Type B pancreatic cell (in vitro differentiated cells): ENCODE measurements at regions not wholly inside any gene's neighbourhood (a gene's known extent, or its start where the extent isn't known, plus 50 kb on each side); places are given as distances from the start of the nearest gene placed in this dataset.

ENCODE experiments used
- DNase-seq: peaks from one replicate; pipeline ENCODE4 v3.0.0; 2021; ENCODE audit warnings: mixed read lengths; ENCODE audit not compliant: unreplicated experiment; ENCODE audit errors: extremely low spot score
- H3K27ac Mint-ChIP-seq: 2 replicates; pipeline ENCODE4 v1.8.0; 2021; ENCODE audit warnings: mild to moderate bottlenecking, mixed read lengths
- H3K27me3 Mint-ChIP-seq: 2 replicates; pipeline ENCODE4 v1.8.0; 2021; ENCODE audit warnings: mixed read lengths
- H3K36me3 Mint-ChIP-seq: 2 replicates; pipeline ENCODE4 v1.8.0; 2021; ENCODE audit warnings: mixed read lengths
- H3K4me1 Mint-ChIP-seq: one replicate; pipeline ENCODE4 v1.8.0; 2021; ENCODE audit warnings: mixed read lengths; ENCODE audit not compliant: unreplicated experiment
- H3K4me3 Mint-ChIP-seq: 2 replicates; pipeline ENCODE4 v1.8.0; 2021; ENCODE audit warnings: mild to moderate bottlenecking, mixed read lengths
- H3K9me3 Mint-ChIP-seq: 2 replicates; pipeline ENCODE4 v1.8.0; 2021; ENCODE audit warnings: mixed read lengths
- CTCF ChIP-seq: fragments of 200-600 bp; sonication (generic); conservative IDR thresholded peaks from 2 replicates; pipeline ENCODE4 v1.5.0; 2021; ENCODE audit warnings: antibody characterized with exemption, mild to moderate bottlenecking

GRCh38 chr4:22941688-22942375 is 249.1 kb downstream of the GBA3 start:
- TF ChIP-seq CTCF = no peak
- no peak overlapping the region for H3K27ac Mint-ChIP-seq
- no peaks in the 10 kb centered on the region for H3K36me3 Mint-ChIP-seq
- no peaks in the 10 kb centered on the region for H3K9me3 Mint-ChIP-seq
- no peak for DNase-seq
- H3K27me3 Mint-ChIP-seq = peaks cover 8% of the 10 kb centered on the region
- no peaks in the 10 kb centered on the region for H3K4me1 Mint-ChIP-seq
- H3K4me3 Mint-ChIP-seq = no peak overlapping the region

- no peak for DNase-seq
- TF ChIP-seq CTCF = no peak
- no peak overlapping the region for H3K27ac Mint-ChIP-seq
- no peak overlapping the region for H3K4me3 Mint-ChIP-seq
- no peaks in the 10 kb centered on the region for H3K36me3 Mint-ChIP-seq
- no peaks in the 10 kb centered on the region for H3K4me1 Mint-ChIP-seq
- peaks cover 3% of the 10 kb centered on the region for H3K27me3 Mint-ChIP-seq
- no peaks in the 10 kb centered on the region for H3K9me3 Mint-ChIP-seq
Observed at GRCh38 chr4:22932326-22932725, 239.6 kb downstream of the GBA3 start.

- no peak for TF ChIP-seq CTCF
- DNase-seq = no peak
- Mint-ChIP-seq H3K27ac (no peak overlapping the region), H3K9me3 (no peaks in the 10 kb centered on the region), H3K36me3 (no peaks in the 10 kb centered on the region), H3K4me1 (no peaks in the 10 kb centered on the region), H3K27me3 (peaks cover 3% of the 10 kb centered on the region), H3K4me3 (no peak overlapping the region)
Observed at GRCh38 chr4:22922426-22922825, 229.7 kb downstream of the GBA3 start.

GRCh38 chr4:22921936-22922335 is 229.2 kb downstream of the GBA3 start:
- DNase-seq = no peak
- Mint-ChIP-seq H3K9me3 (no peaks in the 10 kb centered on the region), H3K4me1 (no peaks in the 10 kb centered on the region), H3K36me3 (no peaks in the 10 kb centered on the region), H3K27me3 (peaks cover 3% of the 10 kb centered on the region), H3K27ac (no peak overlapping the region), H3K4me3 (no peak overlapping the region)
- no peak for TF ChIP-seq CTCF

GRCh38 chr4:22911285-22911684 is 218.5 kb downstream of the GBA3 start:
- DNase-seq = no peak
- Mint-ChIP-seq H3K4me3 (no peak overlapping the region), H3K27me3 (peaks cover 8% of the 10 kb centered on the region), H3K27ac (no peak overlapping the region), H3K36me3 (no peaks in the 10 kb centered on the region), H3K9me3 (no peaks in the 10 kb centered on the region), H3K4me1 (no peaks in the 10 kb centered on the region)
- no peak for TF ChIP-seq CTCF

- H3K9me3 Mint-ChIP-seq = no peaks in the 10 kb centered on the region
- no peaks in the 10 kb centered on the region for H3K4me1 Mint-ChIP-seq
- no peak for TF ChIP-seq CTCF
- no peak overlapping the region for H3K4me3 Mint-ChIP-seq
- H3K36me3 Mint-ChIP-seq = no peaks in the 10 kb centered on the region
- H3K27me3 Mint-ChIP-seq = peaks cover 8% of the 10 kb centered on the region
- no peak overlapping the region for H3K27ac Mint-ChIP-seq
- no peak for DNase-seq
Observed at GRCh38 chr4:22910200-22910599, 217.5 kb downstream of the GBA3 start.
